Smooth muscle cell (in vitro differentiated cells): ENCODE measurements at regions not wholly inside any gene's neighbourhood (a gene's known extent, or its start where the extent isn't known, plus 50 kb on each side); places are given as distances from the start of the nearest gene placed in this dataset.
"Not testable (repeated sequence)": the region's sequence is repeated elsewhere in the genome, so short reads cannot be mapped to it uniquely, and the experiment has no call there.

Source experiments
- DNase-seq: peaks from one replicate; lab custom pipeline; 2025; ENCODE audit not compliant: unreplicated experiment; lab: John Stamatoyannopoulos, UW
- H2AFZ ChIP-seq: fragments of 200-600 bp; sonication (generic); 2 replicates; pipeline ENCODE4 v1.6.0; 2016; ENCODE audit warnings: antibody characterized with exemption, low read depth, mild to moderate bottlenecking
- H3F3A ChIP-seq: fragments of 200-600 bp; sonication (generic); 2 replicates; pipeline ENCODE4 v1.6.0; 2017; ENCODE audit warnings: antibody characterized with exemption, low read depth
- H3K27ac ChIP-seq: fragments of 200-600 bp; sonication (generic); 2 replicates; pipeline ENCODE4 v1.5.1; 2016; ENCODE audit warnings: low read depth, mild to moderate bottlenecking
- H3K27me3 ChIP-seq: fragments of 200-600 bp; sonication (generic); 2 replicates; pipeline ENCODE4 v1.6.1; 2016; ENCODE audit warnings: low read depth, mild to moderate bottlenecking
- H3K36me3 ChIP-seq: fragments of 200-600 bp; sonication (generic); 2 replicates; pipeline ENCODE4 v1.5.1; 2016; ENCODE audit warnings: low read depth
- H3K4me1 ChIP-seq: fragments of 200-600 bp; sonication (generic); 2 replicates; pipeline ENCODE4 v1.5.1; 2016; ENCODE audit warnings: low read depth
- H3K4me2 ChIP-seq: fragments of 200-600 bp; sonication (generic); 2 replicates; pipeline ENCODE4 v1.6.0; 2016; ENCODE audit warnings: mild to moderate bottlenecking
- H3K4me3 ChIP-seq: fragments of 200-600 bp; sonication (generic); 2 replicates; pipeline ENCODE4 v1.5.1; 2016; ENCODE audit warnings: mild to moderate bottlenecking
- H3K79me2 ChIP-seq: fragments of 200-600 bp; sonication (generic); 2 replicates; pipeline ENCODE4 v1.6.0; 2016; ENCODE audit warnings: low read depth, mild to moderate bottlenecking
- H3K9ac ChIP-seq: fragments of 200-600 bp; sonication (generic); 2 replicates; pipeline ENCODE4 v1.6.0; 2016; ENCODE audit warnings: low read depth
- H3K9me3 ChIP-seq: fragments of 200-600 bp; sonication (generic); replicated peaks from 2 replicates; pipeline ENCODE4 v1.5.1; 2016; ENCODE audit warnings: low read depth
- H4K20me1 ChIP-seq: fragments of 200-600 bp; sonication (generic); 2 replicates; pipeline ENCODE4 v1.6.0; 2016; ENCODE audit warnings: low read depth
- WGBS: methylation state at CpG from one replicate; pipeline ENCODE4 v1.1.7; 2016; ENCODE audit warnings: low lambda C conversion rate; 5-methylcytosine and 5-hydroxymethylcytosine counted together
- TF ChIP-seq, protein P1 (sequence below): fragments of 200-600 bp; sonication (generic); IDR thresholded peaks from 2 replicates; pipeline ENCODE4 v1.5.1; 2017; ENCODE audit warnings: borderline replicate concordance, mild to moderate bottlenecking, antibody characterized with exemption; ENCODE audit not compliant: insufficient read depth, poor library complexity, severe bottlenecking

DNA sequence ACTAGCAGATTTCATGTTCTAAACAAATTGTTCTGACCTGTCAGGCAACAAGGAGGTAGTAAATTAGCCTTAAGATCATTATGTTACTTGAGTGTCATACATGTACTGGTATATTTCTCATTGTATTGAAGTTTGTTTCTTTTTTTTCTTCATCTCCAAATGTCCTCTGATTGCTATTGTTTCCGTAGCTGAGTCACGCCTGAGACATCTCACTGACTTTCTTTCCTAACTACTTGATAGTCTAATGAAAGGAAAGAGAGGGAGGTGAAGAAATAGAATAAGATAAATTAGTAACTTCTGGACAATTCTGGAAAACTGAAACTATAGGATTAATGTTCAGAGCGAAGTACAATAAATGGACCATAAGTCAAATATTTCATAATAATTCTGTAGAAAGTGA is 1049.9 kb downstream of the TSN start:
- Histone ChIP-seq H3K4me2 (no peak overlapping the region), H2AFZ (no peak overlapping the region), H3K9ac (no peak overlapping the region), H3F3A (no peaks in the 10 kb centered on the region), H3K4me3 (no peak overlapping the region), H4K20me1 (no peaks in the 10 kb centered on the region), H3K36me3 (no peaks in the 10 kb centered on the region), H3K9me3 (no peaks in the 10 kb centered on the region), H3K27ac (no peak overlapping the region), H3K27me3 (no peaks in the 10 kb centered on the region), H3K4me1 (no peaks in the 10 kb centered on the region), H3K79me2 (no peaks in the 10 kb centered on the region)
- DNase-seq: no peak
- WGBS: 93% methylated on average over 3 of the region's 3 CpGs
- TF ChIP-seq, protein P1, sequence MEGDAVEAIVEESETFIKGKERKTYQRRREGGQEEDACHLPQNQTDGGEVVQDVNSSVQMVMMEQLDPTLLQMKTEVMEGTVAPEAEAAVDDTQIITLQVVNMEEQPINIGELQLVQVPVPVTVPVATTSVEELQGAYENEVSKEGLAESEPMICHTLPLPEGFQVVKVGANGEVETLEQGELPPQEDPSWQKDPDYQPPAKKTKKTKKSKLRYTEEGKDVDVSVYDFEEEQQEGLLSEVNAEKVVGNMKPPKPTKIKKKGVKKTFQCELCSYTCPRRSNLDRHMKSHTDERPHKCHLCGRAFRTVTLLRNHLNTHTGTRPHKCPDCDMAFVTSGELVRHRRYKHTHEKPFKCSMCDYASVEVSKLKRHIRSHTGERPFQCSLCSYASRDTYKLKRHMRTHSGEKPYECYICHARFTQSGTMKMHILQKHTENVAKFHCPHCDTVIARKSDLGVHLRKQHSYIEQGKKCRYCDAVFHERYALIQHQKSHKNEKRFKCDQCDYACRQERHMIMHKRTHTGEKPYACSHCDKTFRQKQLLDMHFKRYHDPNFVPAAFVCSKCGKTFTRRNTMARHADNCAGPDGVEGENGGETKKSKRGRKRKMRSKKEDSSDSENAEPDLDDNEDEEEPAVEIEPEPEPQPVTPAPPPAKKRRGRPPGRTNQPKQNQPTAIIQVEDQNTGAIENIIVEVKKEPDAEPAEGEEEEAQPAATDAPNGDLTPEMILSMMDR: no peak

GRCh38 chr2:122808286-122808969 is 1053.0 kb downstream of the TSN start:
- Histone ChIP-seq H3K9me3 (no peaks in the 10 kb centered on the region), H3K4me3 (no peak overlapping the region), H4K20me1 (no peaks in the 10 kb centered on the region), H3K9ac (no peak overlapping the region), H3K27ac (no peak overlapping the region), H2AFZ (no peak overlapping the region), H3K4me2 (no peak overlapping the region), H3K27me3 (no peaks in the 10 kb centered on the region), H3K79me2 (no peaks in the 10 kb centered on the region), H3K36me3 (no peaks in the 10 kb centered on the region), H3K4me1 (no peaks in the 10 kb centered on the region), H3F3A (no peaks in the 10 kb centered on the region)
- DNase-seq: no peak
- 91% methylated on average over 4 of the region's 4 CpGs for WGBS
- TF ChIP-seq, protein P1: no peak

DNA sequence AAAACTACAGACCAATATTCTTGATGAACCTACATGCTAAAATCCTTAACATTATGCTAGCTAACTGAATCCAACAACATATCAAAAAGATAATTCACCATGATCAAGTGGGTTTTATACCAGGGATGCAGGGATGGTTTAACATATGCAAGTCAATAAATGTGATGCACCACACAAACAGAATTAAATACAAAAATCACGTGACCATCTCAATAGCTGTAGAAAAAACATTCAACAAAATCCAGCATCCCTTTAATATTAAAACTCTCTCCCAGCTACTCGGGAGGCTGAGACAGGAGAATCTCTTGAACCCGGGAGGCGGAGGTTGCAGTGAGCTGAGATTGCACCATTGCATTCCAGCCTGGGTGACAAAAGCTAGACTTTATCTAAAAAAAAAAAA is 1056.8 kb downstream of the TSN start:
- not testable (repeated sequence) for H3K9ac ChIP-seq, H2AFZ ChIP-seq, H3K4me3 ChIP-seq, H3K27me3 ChIP-seq, H3K4me1 ChIP-seq, H3K36me3 ChIP-seq, H3K9me3 ChIP-seq, H3K4me2 ChIP-seq, H3F3A ChIP-seq, H3K27ac ChIP-seq, H3K79me2 ChIP-seq, DNase-seq, H4K20me1 ChIP-seq
- 71% methylated on average over 4 of the region's 4 CpGs for WGBS

- H2AFZ ChIP-seq: no peak overlapping the region
- TF ChIP-seq, protein P1: no peak
- 100% methylated on average over 1 of the region's 1 CpG for WGBS
These were observed 1059.7 kb downstream of the TSN start for GRCh38 chr2:122815120-122815519.

More at GRCh38 chr2:122815120-122815519, 1059.7 kb downstream of the TSN start:
- Histone ChIP-seq H3K27ac (no peak overlapping the region), H3K36me3 (no peaks in the 10 kb centered on the region), H3K79me2 (no peaks in the 10 kb centered on the region), H3K9ac (no peak overlapping the region), H3K4me1 (no peaks in the 10 kb centered on the region), H4K20me1 (no peaks in the 10 kb centered on the region), H3K9me3 (no peaks in the 10 kb centered on the region), H3K4me2 (no peak overlapping the region), H3K27me3 (no peaks in the 10 kb centered on the region), H3K4me3 (no peak overlapping the region), H3F3A (no peaks in the 10 kb centered on the region)
- no peak for DNase-seq
